ENCODE measurements at regions not wholly inside any gene's neighbourhood (a gene's known extent, or its start where the extent isn't known, plus 50 kb on each side); places are given as distances from the start of the nearest gene placed in this dataset.
A peak's percentile ranks its signal among the peaks of the same experiment; 100 is the strongest.

- intact Hi-C loops (cut with micrococcal nuclease; ENCODE audit: unreplicated experiment) = no loop called here
- Histone ChIP-seq H4K20me1 (ENCODE audit: insufficient read depth, low read length) (no peaks in the 10 kb centered on the region), H3K4me3 (ENCODE audit: low read depth, low read length, poor library complexity, severe bottlenecking) (peak overlapping the region; percentile 24), H3K9me2 (ENCODE audit: insufficient read depth, low read length) (no peaks in the 10 kb centered on the region), H3K79me2 (ENCODE audit: insufficient read depth, low read depth, low read length) (no peaks in the 10 kb centered on the region), H3K27ac (ENCODE audit: low read depth, low read length, poor library complexity, severe bottlenecking) (peak overlapping the region; percentile 23), H3K4me1 (ENCODE audit: insufficient read depth, low read length, poor library complexity, severe bottlenecking) (peaks cover 24% of the 10 kb centered on the region), H3K4me2 (ENCODE audit: low read length) (peak overlapping the region; percentile 56), H3K9me3 (ENCODE audit: low read length) (no peaks in the 10 kb centered on the region), H2AFZ (ENCODE audit: low read length) (peak overlapping the region; percentile 56; the same call in 1 of the 2 replicates), H3K36me3 (ENCODE audit: insufficient read depth, low read length) (no peaks in the 10 kb centered on the region)
- ChIA-PET CTCF (ENCODE audit: unreplicated experiment) (no interaction called here), POLR2A (interaction anchor here (0.5 to 1.2 kb wide), 3 partner anchors 37 to 238 kb away, joined by 3 to 5 read pairs (median 3); no protein-coding TSS in a partner anchor)
- DNase-seq (ENCODE audit: low spot score) = peak; percentile 41
- TF ChIP-seq CTCF (conservative IDR thresholded peaks at IDR 0.05; ENCODE audit: low read length) = no peak
- no peak for TF ChIP-seq EZH2phosphoT487 (IDR thresholded peaks at IDR 0.05; ENCODE audit: borderline replicate concordance, low read depth, low read length)
- no TSS peak for BruUV-seq (replicated peaks)
Observed at GRCh38 chr5:124519396-124519795, 227.0 kb downstream of the ZNF608 start.

- TF ChIP-seq CTCF (conservative IDR thresholded peaks at IDR 0.05; ENCODE audit: low read length) = no peak
- TF ChIP-seq EZH2phosphoT487 (IDR thresholded peaks at IDR 0.05; ENCODE audit: borderline replicate concordance, low read depth, low read length) = no peak
Observed at GRCh38 chr5:124516567-124516966, 229.9 kb downstream of the ZNF608 start.

GRCh38 chr5:124515497-124516245, 230.8 kb downstream of the ZNF608 start:
- no peak for DNase-seq (ENCODE audit: low spot score)
- H3K79me2 ChIP-seq (ENCODE audit: insufficient read depth, low read depth, low read length) = no peaks in the 10 kb centered on the region
- intact Hi-C loops (cut with micrococcal nuclease; ENCODE audit: unreplicated experiment) = no loop called here
- H3K9me2 ChIP-seq (ENCODE audit: insufficient read depth, low read length) = no peaks in the 10 kb centered on the region
- H3K9me3 ChIP-seq (ENCODE audit: low read length) = no peaks in the 10 kb centered on the region
- H4K20me1 ChIP-seq (ENCODE audit: insufficient read depth, low read length) = no peaks in the 10 kb centered on the region
- no TSS peak for BruUV-seq (replicated peaks)
- H3K4me1 ChIP-seq (ENCODE audit: insufficient read depth, low read length, poor library complexity, severe bottlenecking) = peaks cover 16% of the 10 kb centered on the region
- no peak overlapping the region for H3K4me2 ChIP-seq (ENCODE audit: low read length)
- ChIA-PET POLR2A (interaction anchor here (0.6 to 0.7 kb wide), 2 partner anchors 195 to 334 kb away, joined by 3 to 4 read pairs; no protein-coding TSS in a partner anchor), CTCF (ENCODE audit: unreplicated experiment) (no interaction called here)
- H2AFZ ChIP-seq (ENCODE audit: low read length) = no peak overlapping the region
- TF ChIP-seq EZH2phosphoT487 (IDR thresholded peaks at IDR 0.05; ENCODE audit: borderline replicate concordance, low read depth, low read length) (no peak), CTCF (conservative IDR thresholded peaks at IDR 0.05; ENCODE audit: low read length) (no peak)
- no peak overlapping the region for H3K27ac ChIP-seq (ENCODE audit: low read depth, low read length, poor library complexity, severe bottlenecking)
- no peak overlapping the region for H3K4me3 ChIP-seq (ENCODE audit: low read depth, low read length, poor library complexity, severe bottlenecking)
- no peaks in the 10 kb centered on the region for H3K36me3 ChIP-seq (ENCODE audit: insufficient read depth, low read length)

More at GRCh38 chr5:124516567-124516966, 229.9 kb downstream of the ZNF608 start:
- CTCF ChIA-PET (ENCODE audit: unreplicated experiment) = no interaction called here
- Histone ChIP-seq H3K79me2 (ENCODE audit: insufficient read depth, low read depth, low read length) (no peaks in the 10 kb centered on the region), H3K4me2 (ENCODE audit: low read length) (no peak overlapping the region), H3K4me3 (ENCODE audit: low read depth, low read length, poor library complexity, severe bottlenecking) (no peak overlapping the region), H3K4me1 (ENCODE audit: insufficient read depth, low read length, poor library complexity, severe bottlenecking) (peaks cover 16% of the 10 kb centered on the region), H3K27ac (ENCODE audit: low read depth, low read length, poor library complexity, severe bottlenecking) (no peak overlapping the region), H2AFZ (ENCODE audit: low read length) (no peak overlapping the region), H3K36me3 (ENCODE audit: insufficient read depth, low read length) (no peaks in the 10 kb centered on the region), H4K20me1 (ENCODE audit: insufficient read depth, low read length) (no peaks in the 10 kb centered on the region), H3K9me3 (ENCODE audit: low read length) (no peaks in the 10 kb centered on the region), H3K9me2 (ENCODE audit: insufficient read depth, low read length) (no peaks in the 10 kb centered on the region)
- POLR2A ChIA-PET = no interaction called here
- intact Hi-C loops (cut with micrococcal nuclease; ENCODE audit: unreplicated experiment) = no loop called here
- no TSS peak for BruUV-seq (replicated peaks)
- DNase-seq (ENCODE audit: low spot score) = no peak
